ENCODE measurements at regions not wholly inside any gene's neighbourhood (a gene's known extent, or its start where the extent isn't known, plus 50 kb on each side); places are given as distances from the start of the nearest gene placed in this dataset.
"Not testable (repeated sequence)": the region's sequence is repeated elsewhere in the genome, so short reads cannot be mapped to it uniquely, and the experiment has no call there.

GRCh38 chr12:131389054-131390013, 321.6 kb upstream of the SFSWAP start:
- H3K4me3 ChIP-seq (ENCODE audit: control insufficient read depth, low read depth, low read length) = no peak overlapping the region
- TF ChIP-seq CTCF (IDR thresholded peaks at IDR 0.05; ENCODE audit: control insufficient read depth, insufficient read depth, low read depth, low read length, missing control alignments) = no peak
- no peak for DNase-seq (ENCODE audit: low read depth)

GRCh38 chr12:131390412-131391334, 320.2 kb upstream of the SFSWAP start:
- H3K4me3 ChIP-seq (ENCODE audit: control insufficient read depth, low read depth, low read length) = no peak overlapping the region
- DNase-seq (ENCODE audit: low read depth) = no peak
- TF ChIP-seq CTCF (IDR thresholded peaks at IDR 0.05; ENCODE audit: control insufficient read depth, insufficient read depth, low read depth, low read length, missing control alignments) = no peak

GRCh38 chr12:131391399-131391798, 319.5 kb upstream of the SFSWAP start:
- no peak for DNase-seq (ENCODE audit: low read depth)
- no peak for TF ChIP-seq CTCF (IDR thresholded peaks at IDR 0.05; ENCODE audit: control insufficient read depth, insufficient read depth, low read depth, low read length, missing control alignments)
- no peak overlapping the region for H3K4me3 ChIP-seq (ENCODE audit: control insufficient read depth, low read depth, low read length)

- H3K4me3 ChIP-seq (ENCODE audit: control insufficient read depth, low read depth, low read length); DNase-seq (ENCODE audit: low read depth): not testable (repeated sequence)
These were observed 316.1 kb upstream of the SFSWAP start for GRCh38 chr12:131394752-131395151.

GRCh38 chr12:131395209-131395684, 315.6 kb upstream of the SFSWAP start:
- H3K4me3 ChIP-seq (ENCODE audit: control insufficient read depth, low read depth, low read length); DNase-seq (ENCODE audit: low read depth): not testable (repeated sequence)

- TF ChIP-seq CTCF (IDR thresholded peaks at IDR 0.05; ENCODE audit: control insufficient read depth, insufficient read depth, low read depth, low read length, missing control alignments) = no peak
- no peak for DNase-seq (ENCODE audit: low read depth)
- H3K4me3 ChIP-seq (ENCODE audit: control insufficient read depth, low read depth, low read length) = no peak overlapping the region
These were observed 314.8 kb upstream of the SFSWAP start for GRCh38 chr12:131395971-131396573.

- DNase-seq (ENCODE audit: low read depth) = no peak
- TF ChIP-seq CTCF (IDR thresholded peaks at IDR 0.05; ENCODE audit: control insufficient read depth, insufficient read depth, low read depth, low read length, missing control alignments) = no peak
- H3K4me3 ChIP-seq (ENCODE audit: control insufficient read depth, low read depth, low read length) = no peak overlapping the region
These were observed 313.3 kb upstream of the SFSWAP start for GRCh38 chr12:131397493-131398181.
